HG02759 (cell line): ENCODE measurements at regions not wholly inside any gene's neighbourhood (a gene's known extent, or its start where the extent isn't known, plus 50 kb on each side); places are given as distances from the start of the nearest gene placed in this dataset.

Experiments used
- ATAC-seq: cut with Tn5 transposase; IDR thresholded peaks from one replicate; pipeline ENCODE4 v1.9.1; 2021; ENCODE audit warnings: mild to moderate bottlenecking, moderate library complexity; ENCODE audit not compliant: unreplicated experiment

DNA sequence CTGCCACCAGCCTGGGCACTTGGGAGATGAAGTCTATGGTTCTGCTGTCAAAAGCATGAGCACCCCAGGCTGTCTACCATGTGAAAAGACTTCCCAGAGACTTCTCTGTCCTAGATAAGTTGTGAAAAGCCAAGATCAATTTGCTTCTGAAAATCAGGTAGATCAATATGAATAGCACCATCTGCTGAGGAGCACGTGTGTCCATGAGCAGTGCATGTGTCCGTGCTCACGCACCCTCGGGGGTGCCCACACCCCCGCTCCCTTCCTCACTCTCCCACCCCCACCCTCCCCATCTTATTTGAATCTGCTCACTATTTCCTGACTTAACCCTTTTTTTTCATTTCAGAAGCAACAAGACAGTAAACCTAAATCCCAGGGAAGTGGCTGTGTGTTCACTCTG lies 238.3 kb upstream of the SDK2 start:
- ATAC-seq: no peak

DNA sequence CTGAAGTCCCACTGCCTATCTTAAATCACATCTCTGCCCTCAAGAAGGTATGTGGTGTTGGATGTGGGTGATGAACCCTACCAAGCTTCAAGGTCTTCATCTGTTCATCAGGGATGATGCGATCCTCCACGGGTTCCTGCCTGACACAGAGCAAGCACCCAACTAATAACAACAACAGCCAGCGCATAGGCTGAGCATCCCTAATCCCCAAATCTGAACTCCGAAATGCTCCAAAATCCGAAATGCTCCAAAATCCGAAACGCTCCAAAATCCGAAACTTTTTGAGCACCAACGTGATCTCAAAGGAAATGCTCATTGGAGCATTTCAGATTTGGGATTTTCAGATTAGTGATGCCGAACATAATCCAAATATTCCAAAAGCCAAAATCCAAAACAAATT lies 238.9 kb upstream of the SDK2 start:
- no peak for ATAC-seq

DNA sequence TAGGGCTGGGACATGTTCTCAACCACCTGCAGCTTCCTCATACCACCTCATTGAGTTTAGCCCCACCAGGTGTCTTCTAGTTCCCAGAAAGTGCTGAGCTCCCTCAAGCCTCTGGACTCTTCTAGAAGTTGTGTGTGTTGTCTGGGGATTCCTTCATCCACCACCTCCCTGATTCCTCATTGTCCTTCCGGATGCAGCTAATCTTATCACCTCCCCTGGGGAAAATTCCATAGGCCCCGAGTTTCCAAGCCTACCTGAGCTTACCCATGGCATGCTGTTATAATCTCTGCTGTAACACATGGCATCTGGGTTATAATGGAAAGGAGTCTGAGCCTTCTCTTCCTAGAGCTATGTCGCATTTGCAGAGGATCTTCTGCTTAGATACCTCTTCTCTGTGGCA lies 243.5 kb upstream of the SDK2 start:
- ATAC-seq: no peak

DNA sequence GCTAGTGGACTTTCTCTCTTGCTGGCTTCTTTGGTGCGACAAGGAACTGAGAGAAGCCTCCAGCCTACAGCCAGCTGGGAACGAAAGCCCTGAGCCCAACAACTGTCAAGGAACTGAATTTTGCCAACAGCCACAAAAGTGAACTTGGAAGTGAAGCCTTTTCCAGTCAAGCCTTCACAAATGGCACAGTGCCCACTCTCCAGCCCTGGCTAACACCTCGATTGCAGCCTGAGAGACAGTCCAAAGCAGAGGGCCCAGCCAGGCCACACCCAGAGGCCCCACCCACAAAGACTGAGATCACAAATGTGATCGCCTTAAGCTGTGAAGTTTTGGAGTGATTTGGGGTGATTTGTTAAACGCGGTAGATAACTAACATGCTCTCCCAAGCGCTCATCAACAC lies 244.6 kb upstream of the SDK2 start:
- ATAC-seq: no peak

DNA sequence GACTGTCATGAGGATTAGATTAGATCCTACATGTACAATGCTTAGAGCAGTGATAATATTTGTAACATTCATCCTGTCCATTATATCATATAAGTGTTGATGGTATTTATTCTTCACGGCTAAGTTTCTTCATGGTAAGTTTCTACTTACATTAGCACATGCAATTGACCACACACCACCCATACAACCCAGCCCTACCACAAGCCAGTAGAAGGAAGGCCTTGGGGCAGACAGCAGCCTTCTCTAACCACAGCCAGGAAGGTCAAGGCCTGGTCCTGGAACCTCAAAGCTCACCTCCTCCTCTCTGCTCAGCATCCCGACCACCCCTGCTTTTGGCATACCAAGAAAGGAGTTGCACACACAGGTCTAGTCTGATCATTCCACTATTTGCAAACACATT lies 245.2 kb upstream of the SDK2 start:
- no peak for ATAC-seq

DNA sequence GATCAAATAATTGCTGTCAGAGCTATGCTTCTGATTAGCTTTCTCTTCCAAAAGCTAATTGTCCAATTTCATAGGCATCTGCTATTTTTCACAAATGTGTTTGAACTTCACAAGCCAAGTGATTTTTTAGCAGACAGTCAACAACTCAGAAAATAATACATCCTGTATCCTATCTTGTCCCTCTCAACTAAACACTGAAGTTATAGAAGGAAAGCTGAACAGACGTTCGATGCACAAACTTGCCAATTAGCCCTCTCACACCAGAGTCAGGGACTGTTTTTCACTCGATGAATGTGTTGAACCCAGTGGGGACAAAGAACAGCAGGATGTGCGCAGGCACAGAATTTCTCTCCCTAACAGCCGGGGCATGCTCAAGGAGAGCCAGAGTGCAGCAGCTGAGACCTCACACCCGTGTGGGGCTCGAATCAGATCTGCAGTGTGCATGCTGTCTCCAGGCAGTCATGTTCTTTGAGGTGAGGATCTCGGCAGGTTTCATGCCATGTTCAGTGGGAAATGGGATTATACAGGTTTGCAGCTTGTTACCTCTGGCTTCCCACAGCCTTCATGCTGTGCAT lies 246.7 kb upstream of the SDK2 start:
- no peak for ATAC-seq

DNA sequence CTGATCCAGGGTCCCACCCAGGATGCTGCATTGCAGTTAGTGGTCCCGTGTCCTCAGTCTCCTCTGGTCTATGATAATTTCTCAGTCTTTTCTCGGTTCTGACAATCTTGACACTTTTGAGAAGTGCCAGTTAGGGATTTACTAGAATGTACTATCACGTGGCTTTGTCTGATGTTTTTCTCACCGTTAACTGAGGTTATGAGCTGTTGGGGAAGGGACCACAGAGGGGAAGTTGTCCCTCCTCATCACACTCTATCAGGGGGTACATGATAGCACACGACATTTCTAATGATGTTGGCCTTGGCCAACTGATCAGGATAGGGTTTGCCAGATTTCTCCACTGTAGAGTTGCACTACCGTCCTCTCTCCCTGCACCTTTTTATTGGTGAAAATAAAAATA lies 250.9 kb upstream of the SDK2 start:
- ATAC-seq: no peak

DNA sequence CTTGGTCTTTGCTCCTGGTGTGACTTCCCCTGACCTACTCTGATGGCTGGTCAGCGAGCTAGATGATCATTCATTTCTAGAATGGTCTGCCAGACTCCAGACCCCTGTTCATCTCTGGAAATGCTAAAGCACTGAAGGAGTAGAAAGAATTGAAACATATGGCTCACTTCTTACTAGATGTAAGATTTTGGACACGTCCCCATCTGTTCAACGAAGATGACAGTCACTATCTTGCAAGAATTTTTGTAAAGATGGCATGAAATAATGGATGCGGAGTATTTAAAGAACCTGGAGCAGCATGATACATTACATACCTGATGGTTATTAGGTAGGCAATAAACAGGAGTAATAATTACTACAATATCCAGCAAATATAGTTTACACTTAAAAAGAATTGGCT lies 252.7 kb upstream of the SDK2 start:
- no peak for ATAC-seq

DNA sequence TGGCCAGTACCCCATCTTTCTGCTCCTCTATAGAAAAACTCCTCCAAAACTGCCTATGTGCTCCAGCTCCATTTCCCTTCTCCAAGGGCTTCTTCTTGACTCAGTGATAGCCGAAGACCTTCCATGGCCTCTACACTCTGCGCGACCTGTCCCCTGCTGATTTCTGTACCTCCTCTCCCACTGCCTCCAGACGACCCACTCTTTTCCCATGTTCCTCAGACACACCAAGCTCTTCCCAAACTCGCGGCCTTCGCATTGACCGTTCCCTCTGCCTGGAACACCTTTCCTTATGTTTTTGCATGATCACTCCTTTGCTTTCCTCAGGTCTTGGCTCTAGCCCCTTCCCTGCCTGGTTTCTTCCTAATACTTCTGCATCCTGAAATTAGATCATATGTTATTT lies 255.6 kb upstream of the SDK2 start:
- ATAC-seq: no peak

DNA sequence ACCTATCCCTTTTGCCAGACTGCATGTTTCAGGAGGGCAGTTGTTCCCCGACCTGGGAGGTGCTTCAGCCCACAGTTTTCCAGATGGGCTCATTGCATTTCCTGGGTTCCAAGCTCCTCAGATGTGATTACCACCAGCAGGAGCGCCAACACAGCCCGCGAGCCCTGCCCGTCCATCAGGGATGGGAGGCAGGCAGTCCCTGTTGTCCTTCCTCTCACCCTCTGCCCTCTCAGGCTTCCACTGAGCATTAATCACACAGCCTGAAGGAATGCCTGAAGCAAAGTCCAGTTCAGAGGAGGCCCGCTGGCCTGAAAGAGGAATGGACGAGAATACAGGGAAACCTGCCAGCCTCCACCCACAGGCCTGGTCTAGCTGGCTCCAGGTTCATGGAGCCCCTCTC lies 256.3 kb upstream of the SDK2 start:
- ATAC-seq: no peak

DNA sequence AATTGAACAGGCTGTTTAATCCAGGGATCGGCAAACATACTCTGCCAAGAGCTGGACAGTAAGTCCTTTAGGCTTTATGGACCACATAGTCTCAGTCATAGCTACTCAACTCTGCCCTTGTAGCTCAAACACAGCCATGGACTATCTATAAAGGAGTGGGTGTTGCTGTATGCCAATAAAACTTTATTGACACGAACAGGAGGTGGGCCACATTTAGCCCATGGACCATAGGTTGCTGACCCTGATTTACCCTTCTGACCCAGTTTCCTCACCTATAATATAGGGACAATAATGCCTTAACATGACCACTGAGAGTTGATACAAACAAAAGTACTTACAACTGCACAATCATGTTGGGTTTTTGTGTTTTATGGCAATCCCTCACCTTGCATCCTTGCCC lies 257.0 kb upstream of the SDK2 start:
- ATAC-seq: no peak

DNA sequence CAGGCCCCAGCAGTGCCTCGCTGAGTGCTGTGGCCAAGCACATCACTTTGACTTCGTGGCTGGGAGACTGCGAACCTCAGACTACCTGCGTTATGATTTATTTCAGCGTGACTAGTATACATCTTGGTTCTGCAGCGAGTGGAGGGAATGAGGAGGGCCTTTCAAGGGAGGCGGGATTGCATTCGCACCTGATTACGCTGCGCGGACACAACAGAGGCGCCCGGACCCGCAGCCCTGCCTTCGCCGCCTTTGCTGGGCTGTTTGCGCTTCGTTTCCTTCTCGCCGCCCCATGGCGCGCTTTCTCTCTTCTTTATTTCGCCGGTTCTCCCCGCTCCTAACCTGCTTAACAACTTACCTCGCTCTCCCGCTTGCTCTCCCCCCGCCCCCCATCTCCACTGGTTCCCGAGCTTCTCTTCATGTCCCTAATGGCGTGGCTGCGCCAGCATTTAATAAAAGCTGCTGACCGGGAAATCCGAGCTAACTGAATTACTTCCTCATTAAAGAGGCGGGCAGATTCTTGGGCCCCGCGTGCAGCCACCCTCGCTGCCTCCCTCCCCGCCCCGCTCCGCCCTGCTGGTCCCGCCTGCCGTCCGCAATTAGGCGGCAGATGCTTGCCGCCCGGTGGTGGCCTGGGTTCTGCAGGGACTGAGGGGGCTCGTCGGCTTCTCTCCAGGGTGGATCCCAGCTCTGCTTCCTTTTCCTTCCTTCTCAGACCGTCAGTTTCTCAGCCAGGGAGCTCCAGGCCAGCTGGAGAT lies 257.6 kb upstream of the SDK2 start:
- ATAC-seq: no peak

DNA sequence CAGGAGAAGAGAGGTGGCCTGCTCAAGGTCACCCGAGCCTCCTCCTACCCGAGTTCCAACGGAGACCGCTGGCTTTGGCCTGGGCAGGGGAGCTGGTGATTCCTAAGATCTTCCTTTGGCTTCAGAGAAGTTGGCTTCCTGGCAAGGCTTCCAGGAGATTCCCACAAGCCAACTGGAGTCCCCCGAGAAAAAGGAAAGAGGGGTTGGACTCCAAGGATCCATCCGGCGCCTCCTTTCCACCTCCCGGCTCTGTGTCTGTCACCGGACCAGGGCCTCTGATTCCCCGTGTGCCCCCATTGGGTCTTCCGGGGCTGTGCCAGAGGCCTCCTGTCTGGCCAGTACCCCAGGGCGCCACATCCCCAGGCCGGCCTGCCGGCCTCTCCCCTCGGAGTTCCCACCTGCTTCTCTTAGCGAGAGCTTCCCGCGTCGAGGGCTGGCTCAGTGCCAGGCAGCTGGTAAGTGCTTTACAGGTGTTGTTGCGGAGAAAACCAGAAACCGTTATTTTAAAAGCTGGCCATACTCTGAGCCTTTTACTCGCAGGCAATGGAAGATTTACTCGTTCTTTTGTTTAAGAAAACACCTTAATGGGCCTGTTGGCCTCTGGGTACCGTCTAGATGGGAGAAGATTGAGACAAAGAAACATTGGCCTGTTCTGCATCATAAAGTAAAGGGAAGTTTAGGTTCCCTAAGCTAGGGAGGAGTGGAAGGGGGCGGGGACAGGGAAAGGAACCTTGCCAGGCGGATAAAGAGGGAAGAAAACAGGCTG lies 258.4 kb upstream of the SDK2 start:
- ATAC-seq: no peak

DNA sequence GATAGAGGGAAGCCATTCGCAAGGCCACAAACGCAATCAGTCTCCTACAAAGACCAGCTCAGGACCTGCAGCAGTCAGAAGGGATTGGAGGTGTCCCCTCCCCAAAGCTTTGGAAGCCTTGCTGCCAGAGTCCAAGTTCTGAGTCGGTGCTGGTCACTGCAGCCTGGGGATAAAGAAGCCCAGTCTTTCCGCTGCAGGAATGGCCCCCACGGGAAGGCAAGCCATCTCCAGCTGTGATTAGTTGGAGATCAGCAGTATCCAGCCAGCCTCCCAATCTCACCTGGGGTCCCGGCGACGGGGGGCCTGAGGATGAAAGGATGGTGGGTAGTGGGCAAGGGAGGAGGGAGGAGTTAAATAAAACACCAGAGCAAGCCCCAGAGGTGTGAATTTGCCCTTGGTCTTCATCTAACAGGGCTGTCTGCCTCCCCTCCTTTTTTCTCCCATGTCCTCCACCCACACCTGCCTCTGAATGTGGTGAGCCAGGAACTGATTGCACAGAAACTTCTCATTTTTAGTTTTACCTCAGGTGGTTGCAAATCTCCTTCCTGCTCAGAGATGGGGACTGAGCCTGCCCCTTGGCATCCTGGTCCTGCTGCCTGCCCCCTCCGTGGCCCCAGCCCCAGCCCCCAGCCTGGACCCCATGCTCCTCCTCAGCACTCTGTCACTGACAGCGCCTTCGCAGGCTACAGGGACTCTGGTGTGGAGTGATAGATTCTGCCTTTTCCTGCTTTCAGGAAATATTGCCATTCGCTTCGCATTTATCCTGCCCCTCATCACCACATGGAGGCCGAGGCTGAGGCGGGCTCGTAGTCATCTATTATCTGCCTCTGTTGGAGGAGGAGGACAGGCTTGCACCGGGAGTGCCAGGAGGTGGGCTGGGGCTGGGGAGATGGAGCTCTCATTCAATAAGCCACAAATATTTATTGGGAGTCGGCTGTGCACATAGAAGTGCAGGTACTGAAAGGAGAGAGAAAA lies 262.9 kb upstream of the SDK2 start:
- no peak for ATAC-seq

DNA sequence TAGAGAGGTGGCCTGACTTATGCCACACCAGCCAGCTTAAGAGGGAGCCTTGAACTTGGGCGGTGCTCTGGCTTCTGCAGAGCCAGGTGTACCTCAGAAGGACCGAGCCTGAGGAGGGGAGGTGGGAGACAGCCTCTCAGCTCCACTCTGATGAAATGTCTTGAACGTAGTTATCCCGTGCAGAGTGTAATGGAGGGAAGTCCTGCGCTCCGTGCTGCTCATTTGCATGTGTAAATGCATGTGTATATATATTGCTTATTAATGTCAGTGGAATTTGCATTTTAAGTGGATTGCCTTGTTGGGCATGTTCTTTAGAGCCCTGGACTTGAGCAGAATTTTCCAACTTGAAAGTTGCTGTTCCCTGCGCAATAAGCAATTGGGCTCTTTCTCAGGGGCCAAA lies 264.9 kb upstream of the SDK2 start:
- no peak for ATAC-seq

DNA sequence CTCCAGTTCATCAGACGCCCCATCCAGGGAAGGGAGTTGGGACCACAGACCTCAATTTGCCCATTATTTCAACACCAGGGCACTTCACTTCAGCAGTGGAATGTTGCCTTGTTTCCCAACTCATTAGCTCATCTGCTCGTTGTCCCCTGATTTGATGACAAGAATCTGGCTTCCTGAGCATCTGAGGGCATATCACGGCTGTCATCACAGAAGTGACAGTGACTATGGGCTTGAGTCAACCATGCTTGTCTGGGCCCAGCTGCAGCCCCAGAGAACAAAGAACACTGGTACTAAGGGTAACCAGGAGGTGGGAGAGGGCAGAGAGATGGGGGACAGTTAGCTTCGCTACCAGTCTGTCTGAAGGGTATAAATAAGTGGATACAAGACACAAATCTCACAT lies 266.0 kb upstream of the SDK2 start:
- ATAC-seq: no peak

DNA sequence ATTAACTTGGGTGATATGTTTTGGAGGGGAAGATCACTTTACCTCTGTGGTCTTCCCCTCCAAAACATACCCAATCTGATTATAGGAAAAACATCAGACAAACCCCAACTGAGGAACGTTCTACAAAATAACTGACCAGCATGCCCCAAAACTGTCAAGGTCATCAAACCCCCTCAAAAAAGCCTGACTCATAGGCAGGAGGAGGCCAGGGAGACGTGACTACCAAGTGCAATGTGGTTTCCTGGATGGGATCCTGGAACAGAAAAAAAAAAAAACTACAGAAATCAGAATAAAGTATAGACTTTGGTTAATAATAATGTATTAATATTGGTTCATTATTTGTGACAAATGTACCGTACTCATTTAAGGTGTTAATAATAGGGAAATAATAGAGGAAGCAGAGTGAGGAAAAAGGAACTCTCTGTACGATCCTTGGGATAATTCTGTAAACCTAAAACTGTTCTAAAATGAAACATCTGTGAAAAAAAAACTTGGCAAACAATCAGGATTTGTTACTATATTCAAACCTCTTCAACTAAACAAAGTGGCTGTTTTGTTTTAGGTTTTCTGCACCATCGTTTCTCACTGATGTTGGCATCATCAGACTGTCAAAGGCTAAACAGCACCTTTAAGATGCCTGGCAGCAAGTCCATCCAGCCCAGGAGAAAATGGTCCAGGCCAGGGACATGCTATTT lies 266.7 kb upstream of the SDK2 start:
- ATAC-seq: no peak

DNA sequence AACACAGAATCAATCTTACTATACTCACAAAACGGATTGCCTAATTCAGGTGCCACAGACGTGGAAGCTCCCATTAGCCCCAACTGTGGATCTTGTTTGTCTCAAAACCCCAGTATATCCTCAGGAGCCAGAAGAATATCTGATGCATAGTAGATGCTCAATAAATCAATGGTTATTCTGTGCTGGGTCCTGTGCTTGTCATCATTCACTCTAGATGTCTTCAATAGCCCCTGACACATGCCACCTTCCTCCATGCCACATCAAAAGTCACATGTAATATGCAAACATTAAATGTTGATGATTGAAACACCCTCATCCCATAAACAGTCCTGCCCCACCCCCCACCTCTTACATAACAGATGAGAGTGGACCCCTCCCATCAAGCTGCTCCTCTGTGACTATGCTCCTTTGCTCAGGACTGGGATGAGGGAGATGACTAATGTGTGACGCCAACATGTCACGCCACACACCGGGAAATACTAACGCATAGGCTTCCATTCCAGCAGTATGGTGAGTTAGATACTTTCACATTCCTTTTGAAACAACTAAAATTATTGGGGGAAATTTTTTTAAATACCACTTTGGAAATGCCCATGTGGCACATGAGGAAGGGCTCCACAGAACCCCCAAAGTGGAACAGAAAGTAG lies 267.6 kb upstream of the SDK2 start:
- no peak for ATAC-seq

DNA sequence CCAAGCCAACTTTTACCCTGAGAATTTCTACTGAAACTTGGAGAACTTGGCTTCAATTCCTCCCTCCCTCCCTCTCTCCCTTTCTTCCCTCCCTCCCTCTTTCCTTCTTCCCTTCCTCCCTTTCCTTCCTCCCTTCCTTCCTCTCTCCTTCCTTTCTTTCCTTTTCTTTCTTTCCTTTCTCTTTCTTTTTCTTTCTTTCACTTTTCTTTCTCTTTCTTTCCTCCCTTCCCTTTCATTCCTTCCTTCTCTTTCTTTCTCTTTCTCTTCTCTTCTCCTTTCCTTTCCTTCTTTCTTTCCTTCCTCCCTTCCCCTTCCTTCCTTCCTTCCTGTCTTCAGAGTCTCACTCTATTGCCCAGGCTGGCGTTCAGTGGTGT lies 268.1 kb upstream of the SDK2 start:
- ATAC-seq: no peak
